Activated naive CD4-positive, alpha-beta T cell treated with anti-CD3 and anti-CD28 coated beads, Interleukin-2, amount 10 ng/mL, durations not matched to agents 7 days and 5 days (primary cell): ENCODE measurements at regions not wholly inside any gene's neighbourhood (a gene's known extent, or its start where the extent isn't known, plus 50 kb on each side); places are given as distances from the start of the nearest gene placed in this dataset.
"Not testable (repeated sequence)": the region's sequence is repeated elsewhere in the genome, so short reads cannot be mapped to it uniquely, and the experiment has no call there.

Source experiments
- CTCF ChIA-PET: fragments of 350-600 bp; sonication (Branson Sonifier 250); formaldehyde crosslinking; loops from one replicate; lab custom pipeline; 2021; ENCODE audit warnings: antibody characterized with exemption; lab: Charles Lee
- DNase-seq: peaks from one replicate; pipeline ENCODE4 v3.0.0-alpha.2; 2020
- H3K27ac Mint-ChIP-seq: one replicate; pipeline ENCODE4 v1.8.0; 2021; ENCODE audit warnings: mild to moderate bottlenecking, moderate library complexity, mixed read lengths
- H3K27me3 Mint-ChIP-seq: one replicate; pipeline ENCODE4 v1.8.0; 2021; ENCODE audit warnings: mild to moderate bottlenecking, mixed read lengths
- H3K36me3 Mint-ChIP-seq: one replicate; pipeline ENCODE4 v1.8.0; 2021; ENCODE audit warnings: mixed read lengths
- H3K4me1 Mint-ChIP-seq: one replicate; pipeline ENCODE4 v1.8.0; 2021; ENCODE audit warnings: mixed read lengths
- H3K4me3 Mint-ChIP-seq: one replicate; pipeline ENCODE4 v1.8.0; 2021; ENCODE audit warnings: mild to moderate bottlenecking, moderate library complexity, mixed read lengths
- H3K9me3 Mint-ChIP-seq: one replicate; pipeline ENCODE4 v1.8.0; 2021; ENCODE audit warnings: mixed read lengths

DNA sequence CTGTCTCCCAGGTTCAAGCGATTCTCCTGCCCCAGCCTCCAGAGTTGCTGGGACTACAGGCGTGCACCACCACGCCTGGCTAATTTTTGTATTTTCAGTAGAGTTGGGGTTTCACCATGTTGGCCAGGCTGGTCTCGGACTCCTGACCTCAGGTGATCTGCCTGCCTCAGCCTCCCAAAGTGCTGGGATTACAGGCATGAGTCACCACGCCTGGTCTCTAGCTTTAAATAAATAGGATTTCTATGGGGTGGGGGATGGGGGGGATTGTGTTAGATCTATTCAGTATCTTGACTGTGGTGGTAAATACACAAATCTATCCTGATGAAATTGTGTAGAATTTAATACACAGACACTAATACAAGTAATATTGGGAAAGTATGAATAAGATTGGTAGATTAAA lies 102.4 kb upstream of the STX18 start:
- CTCF ChIA-PET, DNase-seq, H3K27ac Mint-ChIP-seq, H3K4me3 Mint-ChIP-seq, H3K27me3 Mint-ChIP-seq, H3K9me3 Mint-ChIP-seq, H3K4me1 Mint-ChIP-seq, H3K36me3 Mint-ChIP-seq: not testable (repeated sequence)

DNA sequence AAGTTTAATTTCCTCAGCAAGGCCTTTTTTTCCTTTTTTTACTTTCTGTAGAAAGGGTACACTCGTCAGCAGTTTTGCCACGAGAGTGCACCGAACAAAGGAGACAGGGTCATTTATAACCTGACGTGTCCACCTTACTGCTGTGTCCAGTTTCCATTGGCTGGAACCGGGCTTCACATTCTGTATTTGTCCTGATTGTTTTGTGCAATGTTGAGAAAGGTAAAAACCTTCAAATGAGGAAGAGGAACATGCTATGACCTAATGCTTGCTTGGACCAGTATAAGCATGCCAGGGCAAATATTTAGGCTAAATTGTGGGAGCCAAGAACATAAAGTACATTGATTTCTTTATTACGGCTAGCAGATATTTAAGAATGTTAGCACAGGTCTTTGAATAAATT lies 101.9 kb upstream of the STX18 start:
- CTCF ChIA-PET, H3K27me3 Mint-ChIP-seq, H3K36me3 Mint-ChIP-seq, H3K4me1 Mint-ChIP-seq, DNase-seq, H3K4me3 Mint-ChIP-seq, H3K27ac Mint-ChIP-seq, H3K9me3 Mint-ChIP-seq: not testable (repeated sequence)

DNA sequence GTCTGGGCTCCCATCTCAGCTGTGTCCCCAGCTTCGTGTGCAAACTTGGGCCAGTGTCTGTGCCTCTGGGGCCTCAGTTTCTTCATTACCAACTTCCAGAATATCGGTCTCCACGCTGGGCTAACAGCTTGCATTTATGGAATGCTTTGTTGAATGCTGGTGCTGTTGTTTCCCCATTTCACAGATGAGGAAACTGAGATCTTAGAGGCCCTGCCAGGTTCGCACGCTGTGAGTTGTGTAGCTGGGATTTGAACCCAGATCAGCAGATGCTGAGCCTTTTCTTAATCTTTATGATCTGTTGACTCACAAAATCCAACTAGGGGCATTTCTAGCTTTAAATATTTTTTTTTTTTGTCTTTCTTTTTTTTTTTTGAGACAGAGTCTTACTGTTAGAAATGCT lies 101.5 kb upstream of the STX18 start:
- no peak overlapping the region for H3K27ac Mint-ChIP-seq
- CTCF ChIA-PET: no interaction called here
- H3K4me3 Mint-ChIP-seq: no peak overlapping the region
- no peaks in the 10 kb centered on the region for H3K36me3 Mint-ChIP-seq
- no peaks in the 10 kb centered on the region for H3K27me3 Mint-ChIP-seq
- no peaks in the 10 kb centered on the region for H3K9me3 Mint-ChIP-seq
- no peak for DNase-seq
- no peaks in the 10 kb centered on the region for H3K4me1 Mint-ChIP-seq

DNA sequence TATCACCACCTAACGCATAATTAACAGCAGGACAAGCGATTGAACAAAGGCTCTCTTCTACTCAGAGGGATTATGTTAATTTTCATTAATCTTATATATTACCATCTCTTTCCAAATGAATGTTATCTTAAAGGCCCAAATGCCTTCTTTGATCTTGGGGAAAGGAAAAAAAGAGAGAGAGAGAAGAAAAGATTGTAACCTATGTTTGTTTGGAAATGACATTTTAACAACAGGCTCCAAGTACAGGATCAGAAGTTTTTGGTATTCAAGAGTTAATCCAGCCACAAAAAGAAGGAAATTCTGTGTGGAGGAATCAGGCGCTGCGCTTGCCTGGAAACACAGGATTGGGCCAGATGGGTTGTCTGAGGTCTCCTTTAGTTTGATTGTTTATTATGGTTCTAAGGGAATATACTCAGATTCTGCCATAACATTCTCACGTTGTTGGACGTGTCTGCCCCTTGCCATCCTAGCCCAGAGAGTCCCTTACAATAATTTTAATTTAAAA lies 100.7 kb upstream of the STX18 start:
- Mint-ChIP-seq H3K9me3 (no peaks in the 10 kb centered on the region), H3K4me1 (no peaks in the 10 kb centered on the region), H3K27me3 (no peaks in the 10 kb centered on the region), H3K4me3 (no peak overlapping the region), H3K27ac (no peak overlapping the region), H3K36me3 (no peaks in the 10 kb centered on the region)
- no peak for DNase-seq
- CTCF ChIA-PET: no interaction called here

DNA sequence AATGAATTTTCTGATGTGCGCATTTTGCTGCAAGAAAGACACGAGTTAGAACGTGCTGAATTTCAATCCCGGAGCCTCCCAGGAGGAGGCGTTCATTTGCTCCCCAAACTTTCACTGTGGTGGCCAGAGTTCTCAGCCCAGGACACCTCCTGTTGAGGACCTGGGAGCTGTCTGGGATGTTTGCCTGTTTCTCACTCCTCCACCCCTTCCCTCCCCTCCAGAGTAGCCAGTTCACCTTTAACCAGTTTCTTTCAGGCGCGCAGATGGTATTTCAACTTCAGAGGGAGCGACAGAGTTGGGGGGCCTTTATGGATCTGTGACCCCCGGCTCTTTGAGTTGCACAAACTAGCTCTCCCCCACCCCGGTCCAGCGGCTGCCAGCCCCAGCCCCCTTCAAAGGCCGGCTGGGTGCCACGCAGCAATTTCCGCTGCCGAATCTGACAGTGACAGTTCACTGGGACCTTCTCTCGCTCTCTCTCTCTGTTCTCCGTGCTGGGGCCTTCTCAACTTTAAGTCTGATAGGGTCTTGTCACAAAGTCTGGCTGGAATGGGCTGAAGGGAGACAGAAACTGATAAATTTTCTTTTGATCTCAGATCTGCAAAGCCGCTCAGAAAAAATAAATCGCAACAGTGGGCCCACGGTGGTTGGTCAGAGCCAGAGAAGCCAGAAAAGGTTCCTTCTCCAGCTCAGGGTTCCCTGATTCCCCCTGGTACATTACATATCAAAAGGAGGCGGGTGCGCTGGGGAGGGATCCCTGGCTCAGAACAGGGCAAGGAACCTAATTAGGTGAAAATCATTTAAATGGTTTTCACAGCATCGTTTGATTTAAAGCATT lies 100.0 kb upstream of the STX18 start:
- no peaks in the 10 kb centered on the region for H3K36me3 Mint-ChIP-seq
- CTCF ChIA-PET: no interaction called here
- no peaks in the 10 kb centered on the region for H3K4me1 Mint-ChIP-seq
- no peak overlapping the region for H3K4me3 Mint-ChIP-seq
- no peaks in the 10 kb centered on the region for H3K9me3 Mint-ChIP-seq
- no peak for DNase-seq
- no peak overlapping the region for H3K27ac Mint-ChIP-seq
- no peaks in the 10 kb centered on the region for H3K27me3 Mint-ChIP-seq

DNA sequence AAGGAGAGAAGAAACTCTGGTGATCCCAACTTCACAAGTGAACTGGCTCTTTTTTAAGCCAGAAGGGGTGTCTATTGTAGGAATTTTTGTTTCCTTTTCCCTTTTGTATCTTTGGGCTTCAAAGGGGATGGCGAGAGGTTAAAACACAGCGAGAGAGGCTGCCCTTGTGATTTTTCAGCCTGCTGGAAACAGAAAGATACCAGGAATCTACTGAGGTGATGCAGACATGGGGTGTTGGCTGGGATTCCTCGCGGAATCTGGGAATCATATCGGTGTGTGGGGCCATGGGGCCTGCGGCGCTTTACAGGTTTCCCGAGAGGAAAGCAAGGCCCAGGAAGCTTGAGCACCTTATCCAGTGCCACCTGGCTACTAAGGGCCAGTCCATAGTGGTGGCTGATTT lies 99.4 kb upstream of the STX18 start:
- Mint-ChIP-seq H3K9me3 (no peaks in the 10 kb centered on the region), H3K36me3 (no peaks in the 10 kb centered on the region), H3K27ac (no peak overlapping the region), H3K27me3 (no peaks in the 10 kb centered on the region), H3K4me1 (no peaks in the 10 kb centered on the region), H3K4me3 (no peak overlapping the region)
- CTCF ChIA-PET: no interaction called here
- DNase-seq: no peak

DNA sequence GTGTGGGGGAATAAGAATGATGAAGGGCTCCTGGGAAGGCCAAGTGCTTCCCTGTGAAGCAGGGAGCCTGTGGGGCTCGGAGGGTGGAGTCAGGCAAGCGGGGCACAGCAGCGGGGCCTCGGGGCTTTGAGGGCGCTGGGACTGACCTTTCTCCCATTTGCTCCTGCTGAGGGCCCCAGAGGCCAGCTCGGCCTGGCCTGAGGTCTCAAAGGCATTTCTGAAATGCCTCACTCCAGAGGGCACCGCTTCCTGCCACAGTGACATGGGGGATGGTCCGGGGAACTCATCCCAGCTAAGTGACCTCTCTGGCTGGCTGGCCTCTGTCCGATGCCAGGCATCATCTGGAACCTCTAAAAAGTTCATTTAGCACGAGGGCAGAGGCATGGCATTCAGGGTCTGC lies 98.8 kb upstream of the STX18 start:
- Mint-ChIP-seq H3K27me3 (no peaks in the 10 kb centered on the region), H3K27ac (no peak overlapping the region), H3K4me3 (no peak overlapping the region), H3K4me1 (no peaks in the 10 kb centered on the region), H3K36me3 (no peaks in the 10 kb centered on the region), H3K9me3 (no peaks in the 10 kb centered on the region)
- no peak for DNase-seq
- CTCF ChIA-PET: no interaction called here

DNA sequence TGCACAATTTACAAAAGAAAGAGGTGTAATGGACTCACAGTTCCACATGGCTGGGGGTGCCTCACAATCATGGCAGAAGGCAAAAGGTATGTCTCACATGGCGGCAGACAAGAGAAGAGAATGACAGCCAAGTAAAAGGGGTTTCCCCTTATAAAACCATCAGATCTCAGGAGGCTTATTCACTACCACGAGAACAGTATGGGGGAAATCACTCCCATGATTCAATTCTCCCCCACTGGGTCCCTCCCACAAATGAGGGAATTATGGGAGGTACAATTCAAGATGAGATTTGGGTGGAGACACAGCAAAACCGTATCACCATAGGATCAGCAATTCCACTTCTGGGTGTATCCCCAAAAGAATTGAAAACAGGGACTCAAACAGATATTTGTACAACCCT lies 97.5 kb upstream of the STX18 start:
- Mint-ChIP-seq H3K9me3 (no peaks in the 10 kb centered on the region), H3K36me3 (no peaks in the 10 kb centered on the region), H3K4me1 (no peaks in the 10 kb centered on the region), H3K27ac (no peak overlapping the region), H3K27me3 (no peaks in the 10 kb centered on the region), H3K4me3 (no peak overlapping the region)
- CTCF ChIA-PET: no interaction called here
- no peak for DNase-seq

DNA sequence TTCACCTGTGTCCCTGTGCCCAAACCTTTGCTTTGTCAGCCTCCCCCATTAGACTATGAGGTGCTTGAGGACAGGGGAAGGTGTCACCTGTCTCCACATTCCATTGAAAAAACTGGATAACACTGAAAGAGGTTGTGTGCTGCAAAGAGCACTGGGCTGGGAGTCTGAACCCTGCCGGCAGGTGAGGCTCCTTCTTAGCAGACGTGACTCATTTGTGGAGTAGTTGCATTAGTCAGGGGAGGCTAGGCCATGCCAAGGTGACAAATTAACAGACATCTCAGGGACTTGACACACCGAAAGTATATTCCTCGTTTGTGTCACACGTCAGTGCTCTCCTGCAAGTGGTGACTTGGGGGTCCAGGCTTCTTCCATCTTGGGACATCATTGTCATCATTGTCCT lies 95.9 kb upstream of the STX18 start:
- Mint-ChIP-seq H3K4me3 (no peak overlapping the region), H3K27me3 (no peaks in the 10 kb centered on the region), H3K9me3 (no peaks in the 10 kb centered on the region), H3K4me1 (no peaks in the 10 kb centered on the region), H3K27ac (no peak overlapping the region), H3K36me3 (no peaks in the 10 kb centered on the region)
- no peak for DNase-seq
- CTCF ChIA-PET: no interaction called here

DNA sequence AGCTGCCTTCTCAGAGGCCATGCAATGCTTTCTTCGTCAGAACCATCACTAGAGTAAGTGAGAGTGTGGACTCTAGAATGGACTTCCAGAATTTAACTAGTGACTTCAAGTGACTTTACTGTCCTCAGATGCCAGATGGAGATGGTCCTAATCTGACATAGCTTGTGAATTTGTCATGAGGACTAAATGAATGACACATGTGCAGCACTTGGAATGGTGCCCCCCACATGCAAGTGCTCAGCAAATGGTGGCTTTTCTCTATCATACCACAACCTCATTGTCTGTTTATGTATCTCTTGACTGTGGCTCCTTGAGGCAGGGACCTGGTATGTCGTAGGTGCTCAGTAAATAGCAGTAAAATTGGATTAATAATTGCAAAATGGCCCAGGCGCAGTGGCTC lies 91.6 kb upstream of the STX18 start:
- CTCF ChIA-PET: no interaction called here
- no peaks in the 10 kb centered on the region for H3K9me3 Mint-ChIP-seq
- no peak for DNase-seq
- no peaks in the 10 kb centered on the region for H3K27me3 Mint-ChIP-seq
- H3K4me1 Mint-ChIP-seq: peaks cover 7% of the 10 kb centered on the region
- no peaks in the 10 kb centered on the region for H3K36me3 Mint-ChIP-seq
- H3K4me3 Mint-ChIP-seq: no peak overlapping the region
- no peak overlapping the region for H3K27ac Mint-ChIP-seq

DNA sequence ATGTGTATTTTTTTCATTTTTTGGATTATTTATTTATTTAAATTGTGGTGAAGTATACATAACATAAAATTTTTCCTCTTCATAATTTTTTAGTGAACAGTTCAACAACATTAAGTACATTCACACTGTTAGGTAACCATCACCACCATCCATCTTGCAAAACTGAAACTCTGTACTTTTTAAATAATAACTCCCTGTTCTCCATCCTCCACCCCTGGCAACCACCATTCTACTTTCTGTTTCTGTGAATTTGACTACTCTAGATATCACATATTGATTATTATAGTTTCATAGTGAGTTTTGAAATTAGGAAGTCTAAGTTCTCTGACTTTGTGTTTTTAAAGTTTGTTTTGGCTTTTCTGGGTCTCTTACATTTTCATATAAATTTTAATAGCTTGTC lies 89.3 kb upstream of the STX18 start:
- H3K27ac Mint-ChIP-seq: no peak overlapping the region
- CTCF ChIA-PET: no interaction called here
- no peaks in the 10 kb centered on the region for H3K36me3 Mint-ChIP-seq
- DNase-seq: no peak
- peaks cover 7% of the 10 kb centered on the region for H3K4me1 Mint-ChIP-seq
- no peaks in the 10 kb centered on the region for H3K27me3 Mint-ChIP-seq
- H3K9me3 Mint-ChIP-seq: no peaks in the 10 kb centered on the region
- H3K4me3 Mint-ChIP-seq: no peak overlapping the region

DNA sequence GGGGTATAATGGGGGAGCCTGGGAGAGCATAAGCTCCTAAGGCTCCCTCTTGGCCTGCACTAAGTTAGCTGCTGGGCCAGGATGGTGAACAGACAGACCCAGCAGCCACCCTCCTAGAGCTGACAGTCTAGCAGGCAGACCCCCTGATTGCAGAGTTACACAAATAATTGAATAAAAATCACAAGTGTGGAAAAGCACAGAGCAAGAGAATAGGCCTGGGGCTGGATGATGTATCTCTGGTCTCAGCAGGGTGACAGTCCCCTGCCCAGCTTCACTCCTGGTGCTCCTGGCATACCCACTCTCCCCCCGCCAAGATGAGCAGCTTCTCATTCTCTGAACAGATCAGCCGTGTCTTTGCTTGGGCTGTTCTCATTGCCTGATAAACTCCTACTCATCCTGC lies 86.1 kb upstream of the STX18 start:
- H3K4me1 Mint-ChIP-seq: peaks cover 7% of the 10 kb centered on the region
- no peaks in the 10 kb centered on the region for H3K9me3 Mint-ChIP-seq
- CTCF ChIA-PET: interaction anchor here (0.8 kb wide), 1 partner anchor 109 kb away, joined by 3 read pairs; no protein-coding TSS in a partner anchor
- DNase-seq: no peak
- H3K27me3 Mint-ChIP-seq: no peaks in the 10 kb centered on the region
- H3K4me3 Mint-ChIP-seq: no peak overlapping the region
- H3K36me3 Mint-ChIP-seq: no peaks in the 10 kb centered on the region
- H3K27ac Mint-ChIP-seq: no peak overlapping the region

DNA sequence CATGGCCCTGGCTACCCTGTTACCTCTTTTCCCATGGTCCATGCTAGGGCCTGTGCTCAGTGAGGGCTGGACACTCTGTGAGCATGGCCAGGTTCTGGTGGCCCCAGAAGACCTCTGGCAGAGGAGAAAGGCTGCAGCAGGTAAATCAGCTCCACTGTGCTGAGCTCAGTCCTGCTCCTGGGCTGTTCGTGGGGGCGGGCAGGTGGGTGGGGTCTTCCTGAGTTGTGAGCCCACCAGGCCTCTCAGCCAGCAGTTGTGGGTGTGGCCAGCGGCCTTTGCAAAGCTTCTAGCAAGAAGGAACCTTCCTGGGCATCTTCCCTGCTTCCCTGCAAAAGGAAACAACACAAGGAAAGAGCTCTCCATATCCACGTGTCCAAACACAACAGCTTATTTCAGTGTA lies 85.3 kb upstream of the STX18 start:
- Mint-ChIP-seq H3K27ac (no peak overlapping the region), H3K4me3 (no peak overlapping the region), H3K36me3 (no peaks in the 10 kb centered on the region), H3K4me1 (peaks cover 7% of the 10 kb centered on the region), H3K27me3 (no peaks in the 10 kb centered on the region), H3K9me3 (no peaks in the 10 kb centered on the region)
- no peak for DNase-seq
- CTCF ChIA-PET: interaction anchor here (0.8 kb wide), 1 partner anchor 109 kb away, joined by 3 read pairs; no protein-coding TSS in a partner anchor

DNA sequence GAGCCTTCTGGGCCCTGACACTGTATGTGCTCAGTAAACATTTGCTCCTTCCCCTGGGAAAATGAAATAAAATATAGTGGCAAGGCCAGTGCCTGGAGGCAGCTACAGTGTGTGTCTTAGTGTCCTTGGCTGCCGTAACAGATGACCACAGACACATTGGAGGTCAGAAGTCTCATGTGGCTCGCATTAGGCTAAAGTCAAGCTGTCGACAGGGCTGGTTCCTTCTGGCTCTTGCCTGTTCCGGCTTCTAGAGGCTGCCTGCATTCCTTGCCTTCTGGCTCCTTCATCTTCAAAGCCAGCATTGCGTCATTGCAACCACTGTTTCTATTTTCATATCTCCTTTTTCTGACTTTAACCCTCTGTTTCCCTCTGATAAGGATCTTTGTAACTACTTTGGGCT lies 83.6 kb upstream of the STX18 start:
- no peaks in the 10 kb centered on the region for H3K27me3 Mint-ChIP-seq

DNA sequence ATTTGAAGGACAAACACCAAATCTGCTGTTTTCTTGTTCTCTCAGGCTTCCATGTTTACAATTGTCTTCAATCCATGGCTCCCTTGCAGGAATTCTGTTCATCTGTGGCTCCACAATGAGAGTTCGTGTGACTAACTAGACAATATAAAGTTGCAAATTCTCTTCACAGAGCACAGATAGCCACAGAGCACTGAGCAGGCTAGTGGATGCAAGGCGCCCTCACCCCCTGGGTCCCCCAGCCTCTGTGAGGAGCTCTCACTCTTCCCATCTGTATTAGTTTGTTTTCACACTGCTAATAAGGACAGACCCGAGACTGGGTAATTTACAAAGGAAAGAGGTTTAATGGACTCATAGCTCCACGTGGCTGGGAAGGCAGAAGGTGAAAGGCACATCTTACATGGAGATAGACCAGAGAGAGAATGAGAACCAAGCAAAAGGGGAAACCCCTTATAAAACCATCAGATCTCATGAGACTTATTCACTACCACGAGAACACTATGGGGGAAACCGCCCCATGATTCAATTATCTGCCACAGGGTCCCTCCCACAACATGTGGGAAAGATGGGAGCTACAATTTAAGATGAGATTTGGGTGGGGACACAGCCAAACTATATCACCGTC lies 82.5 kb upstream of the STX18 start:
- no peak for DNase-seq
- Mint-ChIP-seq H3K36me3 (no peaks in the 10 kb centered on the region), H3K27ac (no peak overlapping the region), H3K4me1 (no peaks in the 10 kb centered on the region), H3K9me3 (no peaks in the 10 kb centered on the region), H3K27me3 (no peaks in the 10 kb centered on the region), H3K4me3 (no peak overlapping the region)
- CTCF ChIA-PET: no interaction called here

More for the DNA sequence above, 83.6 kb upstream of the STX18 start:
- no peaks in the 10 kb centered on the region for H3K9me3 Mint-ChIP-seq
- H3K36me3 Mint-ChIP-seq: no peaks in the 10 kb centered on the region
- H3K4me3 Mint-ChIP-seq: no peak overlapping the region
- no peak overlapping the region for H3K27ac Mint-ChIP-seq
- H3K4me1 Mint-ChIP-seq: peaks cover 2% of the 10 kb centered on the region
- CTCF ChIA-PET: no interaction called here
- no peak for DNase-seq
